Heart left ventricle (tissue), 16 donors: ENCODE measurements at regions not wholly inside any gene's neighbourhood (a gene's known extent, or its start where the extent isn't known, plus 50 kb on each side); places are given as distances from the start of the nearest gene placed in this dataset.
A peak's percentile ranks its signal among the peaks of the same experiment; 100 is the strongest.
"Not testable (repeated sequence)": the region's sequence is repeated elsewhere in the genome, so short reads cannot be mapped to it uniquely, and the experiment has no call there.

ENCODE experiments used
- ATAC-seq, 4 donors: fragments of 200-7000 bp; cut with Tn5 transposase; one replicate each; pipeline ENCODE4 v1.9.1; 2020 to 2022; ENCODE audit warnings: moderate library complexity in 4 of 4, mild to moderate bottlenecking in 3 of 4, moderate number of reproducible peaks in 1 of 4
- DNase-seq, 5 donors: peaks; one replicate each; pipeline ENCODE4 v3.0.0-alpha.2; 2020
- H3K27ac ChIP-seq, 12 donors: fragments of 200-600 bp; sonication (generic) in 4 of 12; one replicate each; pipeline versions ENCODE4 v1.5.0 to v1.8.0; 2016 to 2022; ENCODE audit warnings: mild to moderate bottlenecking in 2 of 12
- H3K27me3 ChIP-seq, 9 donors: fragments of 200-600 bp; sonication (generic) in 2 of 9; one replicate each; pipeline versions ENCODE4 v1.5.1 to v1.8.0; 2016 to 2022; ENCODE audit warnings: mild to moderate bottlenecking in 3 of 9
- H3K36me3 ChIP-seq, 9 donors: fragments of 200-600 bp; sonication (generic) in 2 of 9; one replicate each; pipeline versions ENCODE4 v1.5.0 to v1.8.0; 2018 to 2022; ENCODE audit warnings: mild to moderate bottlenecking in 2 of 9
- H3K4me1 ChIP-seq, 12 donors: fragments of 200-600 bp; sonication (generic) in 4 of 12; one replicate each; pipeline versions ENCODE4 v1.5.0 to v1.8.0; 2016 to 2022; ENCODE audit warnings: mild to moderate bottlenecking in 3 of 12
- H3K4me3 ChIP-seq, 12 donors: fragments of 200-600 bp; sonication (generic) in 4 of 12; one replicate each; pipeline versions ENCODE4 v1.5.0 to v1.8.0; 2017 to 2022; ENCODE audit warnings: mild to moderate bottlenecking in 9 of 12, moderate library complexity in 4 of 12
- H3K9me3 ChIP-seq, 12 donors: fragments of 200-600 bp; sonication (generic) in 4 of 12; one replicate each; pipeline versions ENCODE4 v1.5.0 to v1.8.0; 2016 to 2022; ENCODE audit warnings: mild to moderate bottlenecking in 1 of 12
- CTCF ChIP-seq, 12 donors: fragments of 200-600 bp; sonication (generic) in 4 of 12; IDR thresholded peaks; one replicate each; pipeline versions ENCODE4 v1.5.0 to v1.8.0; 2018 to 2022; ENCODE audit warnings: antibody characterized with exemption in 12 of 12, mild to moderate bottlenecking in 5 of 12
- POLR2A ChIP-seq, 2 donors: fragments of 450-650 bp; IDR thresholded peaks; one replicate each; pipeline ENCODE4 v1.6.1; 2017; ENCODE audit warnings: antibody characterized with exemption in 2 of 2, mild to moderate bottlenecking in 2 of 2, moderate library complexity in 2 of 2
- WGBS, 4 donors: extraction: QIAGEN DNeasy Blood & Tissue Kit in 2 of 4; methylation state at CpG; one replicate each; pipeline versions ENCODE4 v1.1.5 to v1.1.7; 2013 to 2018; 5-methylcytosine and 5-hydroxymethylcytosine counted together
- intact Hi-C, 10 donors: fragments of 100-400 bp; cut with DNase I; formaldehyde crosslinking; loops; one replicate each; pipeline versions ENCODE4 v1.11.1 to v1.14.2; 2022
- donor health status: ischemic (EF 13 %, LVEDD 7.1; RV severe dilation, severe dysfunction).
- donor health status: healthy with polysubstance abuse.
- donor health status: DM: no; HTN: yes; CAD: no.
- donor health status: DM: no; HTN: no; CAD: no.
- donor health status: ischemic (EF 25% LVEDD 6.9; RV normal size, moderate dysfunction).
- donor health status: ischemic (EF 25% LVEDD 5.7; RV mildly dilated, moderate dysfunction).
- donor health status: healthy.
- donor health status: DM: yes; HTN: yes; CAD: no.
- donor health status: ischemic (EF 35%, LVEDD 5.7; RV mildly dilated, moderate dysfunction).
- donor health status: nonischemic (EF 11% LVEDD 7.7; RV severe dilation, severe dysfunction).
- donor health status: DM: yes; HTN: yes; CAD: no.
- donor health status: PGD.
- donor health status: ischemic (EF 29% LVEDD 5.4; RV normal size, mild dysfunction).
- donor health status: nonischemic (EF 23%, LVEDD 6.1; RV moderate dilation, normal function).

- H3K9me3 ChIP-seq = no peaks in the 10 kb centered on the region
- H3K36me3 ChIP-seq = no peaks in the 10 kb centered on the region
- H3K4me3 ChIP-seq = no peak overlapping the region
- no peak for TF ChIP-seq POLR2A (IDR thresholded peaks at IDR 0.05)
- TF ChIP-seq CTCF (IDR thresholded peaks at IDR 0.05) = no peak
- no peaks in the 10 kb centered on the region for H3K4me1 ChIP-seq
- no peaks in the 10 kb centered on the region for H3K27me3 ChIP-seq
- ATAC-seq = no peak
- no peak overlapping the region for H3K27ac ChIP-seq
- 71 to 98% (median 94%) methylated on average over 2 of the region's 2 CpGs for WGBS, 4 donors
- intact Hi-C loops = no loop called here
- DNase-seq = no peak
Observed at GRCh38 chr5:117326997-117327396, 752.4 kb upstream of the SEMA6A start.

DNA sequence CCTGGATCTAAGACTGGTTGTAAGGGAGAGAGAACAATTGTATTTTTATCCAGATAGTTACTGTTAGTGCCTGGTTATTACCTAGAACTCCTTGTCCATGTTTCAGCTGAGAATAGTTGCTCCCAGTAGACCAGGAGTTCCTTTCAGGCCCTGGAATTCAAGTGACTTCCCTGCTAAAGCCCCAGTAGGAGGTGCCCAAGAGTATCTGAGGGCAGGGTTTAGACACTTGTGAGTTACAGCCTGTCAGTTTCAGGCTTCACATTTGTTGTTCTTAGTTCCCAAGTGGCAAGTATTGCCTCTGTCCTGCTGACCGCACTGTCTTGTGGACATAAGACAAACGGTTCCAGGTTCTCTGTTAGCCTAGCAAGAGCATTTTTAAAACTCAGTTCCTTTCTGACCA, 743.9 kb upstream of the SEMA6A start:
- 60 to 78% (median 71%) methylated on average over 2 of the region's 2 CpGs for WGBS, 4 donors
- intact Hi-C loops = no loop called here
- no peak overlapping the region for H3K27ac ChIP-seq
- DNase-seq = no peak
- H3K4me1 ChIP-seq = no peaks in the 10 kb centered on the region
- TF ChIP-seq CTCF (IDR thresholded peaks at IDR 0.05) (no peak), POLR2A (IDR thresholded peaks at IDR 0.05) (no peak)
- no peak for ATAC-seq
- no peak overlapping the region for H3K4me3 ChIP-seq
- no peaks in the 10 kb centered on the region for H3K36me3 ChIP-seq
- no peaks in the 10 kb centered on the region for H3K27me3 ChIP-seq
- no peaks in the 10 kb centered on the region for H3K9me3 ChIP-seq

DNA sequence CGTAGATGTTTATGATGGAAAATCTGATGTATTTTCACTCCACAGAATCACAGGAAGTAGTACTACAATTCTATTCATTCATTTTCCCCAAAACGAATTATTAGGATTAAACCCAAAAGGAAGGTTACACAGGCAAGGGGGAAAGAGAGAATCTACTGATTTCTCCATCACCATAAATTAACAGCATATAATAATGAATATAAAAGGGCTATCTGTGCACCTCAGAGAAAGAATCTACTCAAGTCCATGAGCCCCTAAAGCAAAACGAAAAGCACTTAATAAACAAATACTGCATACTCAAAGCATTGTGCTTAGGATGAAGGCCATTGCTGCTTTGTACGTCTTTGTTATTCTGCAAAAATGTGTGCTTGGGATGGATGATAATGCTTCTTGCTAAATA, 740.5 kb upstream of the SEMA6A start:
- H3K36me3 ChIP-seq = no peaks in the 10 kb centered on the region
- H3K27ac ChIP-seq = no peak overlapping the region
- TF ChIP-seq POLR2A (IDR thresholded peaks at IDR 0.05) = no peak
- TF ChIP-seq CTCF (IDR thresholded peaks at IDR 0.05) = no peak
- H3K9me3 ChIP-seq = no peaks in the 10 kb centered on the region
- H3K4me1 ChIP-seq = no peaks in the 10 kb centered on the region
- ATAC-seq (no peak), DNase-seq (no peak)
- 78 to 84% (median 79%) methylated on average over 4 of the region's 4 CpGs for WGBS, 4 donors
- H3K4me3 ChIP-seq = no peak overlapping the region
- intact Hi-C loops = no loop called here
- no peaks in the 10 kb centered on the region for H3K27me3 ChIP-seq

DNA sequence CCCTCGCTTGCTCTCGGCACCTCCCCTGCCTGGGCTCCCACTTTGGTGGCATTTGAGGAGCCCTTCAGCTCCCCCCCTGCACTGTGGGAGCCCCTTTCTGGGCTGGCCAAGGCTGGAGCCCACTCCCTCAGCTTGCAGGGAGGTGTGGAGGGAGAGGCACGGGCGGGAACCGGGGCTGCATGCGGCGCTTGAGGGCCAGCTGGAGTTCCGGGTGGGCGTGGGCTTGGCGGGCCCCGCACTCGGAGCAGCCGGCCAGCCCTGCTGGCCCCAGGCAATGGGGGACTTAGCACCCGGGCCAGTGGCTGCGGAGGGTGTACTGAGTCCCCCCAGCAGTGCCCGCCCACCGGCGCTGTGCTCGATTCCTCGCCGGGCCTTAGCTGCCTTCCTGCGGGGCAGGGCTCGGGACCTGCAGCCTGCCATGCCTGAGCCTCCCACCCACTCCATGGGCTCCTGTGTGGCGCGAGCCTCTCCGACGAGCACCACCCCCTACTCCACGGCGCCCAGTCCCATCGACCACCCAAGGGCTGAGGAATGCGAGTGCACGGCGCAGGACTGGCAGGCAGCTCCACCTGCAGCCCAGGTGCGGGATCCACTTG, 730.0 kb upstream of the SEMA6A start:
- H3K4me1 ChIP-seq, H3K4me3 ChIP-seq, H3K27me3 ChIP-seq, H3K9me3 ChIP-seq, intact Hi-C loops, H3K36me3 ChIP-seq, ATAC-seq, H3K27ac ChIP-seq: not testable (repeated sequence)
- DNase-seq = peak in 1 of 5 donors; percentile 36
- WGBS, 4 donors = 94 to 99% (median 96%) methylated on average over 17 to 34 of the region's 34 CpGs

DNA sequence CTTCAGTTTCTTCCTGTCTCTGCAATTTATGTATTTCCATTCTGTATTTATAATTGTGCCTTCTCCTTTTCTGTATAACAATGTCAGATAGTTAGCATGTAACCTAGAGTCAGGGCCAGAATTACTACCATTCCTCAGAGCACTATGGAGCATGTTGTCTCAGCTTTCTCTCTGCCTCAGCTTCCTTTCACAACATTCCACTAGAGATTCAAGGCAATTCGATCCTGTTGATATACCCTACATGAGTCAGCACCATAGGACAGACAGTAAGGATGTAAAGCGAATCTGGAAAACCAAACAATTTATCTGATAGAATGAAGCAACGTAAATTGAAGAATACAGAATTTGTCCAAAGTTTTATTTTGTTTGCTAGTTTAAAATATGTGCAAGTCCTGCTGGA, 728.3 kb upstream of the SEMA6A start:
- ATAC-seq = no peak
- no peak for DNase-seq
- no peaks in the 10 kb centered on the region for H3K36me3 ChIP-seq

More for the DNA sequence above, 728.3 kb upstream of the SEMA6A start:
- Histone ChIP-seq H3K27ac (no peak overlapping the region), H3K4me1 (peaks cover 0 to 7% (median 0%) of the 10 kb centered on the region in 12 donors), H3K27me3 (no peaks in the 10 kb centered on the region), H3K9me3 (no peaks in the 10 kb centered on the region), H3K4me3 (no peak overlapping the region)
- intact Hi-C loops = no loop called here
- TF ChIP-seq CTCF (IDR thresholded peaks at IDR 0.05) (no peak), POLR2A (IDR thresholded peaks at IDR 0.05) (no peak)
- WGBS, 4 donors = 69 to 91% (median 82%) methylated on average over 3 of the region's 3 CpGs
